Midbrain (tissue), 1 donor: ENCODE measurements at regions not wholly inside any gene's neighbourhood (a gene's known extent, or its start where the extent isn't known, plus 50 kb on each side); places are given as distances from the start of the nearest gene placed in this dataset.

Experiments used
- DNase-seq: peaks from one replicate; lab custom pipeline; 2025; lab: John Stamatoyannopoulos, UW

GRCh38 chr10:4527281-4527970 lies 298.6 kb upstream of the AKR1E2 start:
- DNase-seq = no peak

GRCh38 chr10:4526311-4526731 lies 299.7 kb upstream of the AKR1E2 start:
- DNase-seq = no peak

- DNase-seq = no peak
Measured at GRCh38 chr10:4525103-4525502, 300.9 kb upstream of the AKR1E2 start.

- DNase-seq = no peak
Measured at GRCh38 chr10:4522296-4523000, 303.6 kb upstream of the AKR1E2 start.

- DNase-seq = no peak
Measured at GRCh38 chr10:4519658-4520402, 306.2 kb upstream of the AKR1E2 start.

GRCh38 chr10:4517746-4518145 lies 308.3 kb upstream of the AKR1E2 start:
- DNase-seq = no peak

GRCh38 chr10:4515721-4516120 lies 310.3 kb upstream of the AKR1E2 start:
- DNase-seq = no peak

GRCh38 chr10:4514445-4515108 lies 311.4 kb upstream of the AKR1E2 start:
- peak; percentile 13 for DNase-seq

GRCh38 chr10:4512671-4513240 lies 313.3 kb upstream of the AKR1E2 start:
- DNase-seq = no peak

GRCh38 chr10:4512196-4512595 lies 313.8 kb upstream of the AKR1E2 start:
- no peak for DNase-seq

GRCh38 chr10:4511509-4511908 lies 314.5 kb upstream of the AKR1E2 start:
- DNase-seq = no peak

GRCh38 chr10:4509405-4509804 lies 316.6 kb upstream of the AKR1E2 start:
- DNase-seq = no peak

- no peak for DNase-seq
Measured at GRCh38 chr10:4506095-4506494, 319.9 kb upstream of the AKR1E2 start.

GRCh38 chr10:4504550-4504949 lies 321.5 kb upstream of the AKR1E2 start:
- no peak for DNase-seq

- no peak for DNase-seq
Measured at GRCh38 chr10:4503076-4503475, 322.9 kb upstream of the AKR1E2 start.

GRCh38 chr10:4501306-4501705 lies 324.7 kb upstream of the AKR1E2 start:
- DNase-seq = no peak

GRCh38 chr10:4498711-4499251 lies 327.2 kb upstream of the AKR1E2 start:
- DNase-seq = no peak

- DNase-seq = no peak
Measured at GRCh38 chr10:4494551-4494950, 331.5 kb upstream of the AKR1E2 start.

GRCh38 chr10:4492202-4492601 lies 333.8 kb upstream of the AKR1E2 start:
- DNase-seq = no peak

- DNase-seq = no peak
Measured at GRCh38 chr10:4488904-4489303, 337.1 kb upstream of the AKR1E2 start.

- DNase-seq = no peak
Measured at GRCh38 chr10:4485636-4486035, 340.4 kb upstream of the AKR1E2 start.

GRCh38 chr10:4483811-4484210 lies 342.2 kb upstream of the AKR1E2 start:
- DNase-seq = no peak
